H1 (cell line): ENCODE measurements at regions not wholly inside any gene's neighbourhood (a gene's known extent, or its start where the extent isn't known, plus 50 kb on each side); places are given as distances from the start of the nearest gene placed in this dataset.

ENCODE experiments used
- CTCF ChIP-seq, 3 experiments: IDR thresholded peaks; 1 replicate in 2 of 3; 2 replicates in 1 of 3; pipeline versions ENCODE4 v1.5.1 to v1.6.1; 2011; ENCODE audit warnings: low read length in 3 of 3, mild to moderate bottlenecking in 3 of 3, inconsistent platforms in 2 of 3, low read depth in 1 of 3, moderate library complexity in 1 of 3; ENCODE audit not compliant: insufficient read depth in 1 of 3; ENCODE audit errors: control extremely low read depth in 1 of 3
- EZH2 ChIP-seq: fragments of 200-600 bp; sonication (generic); IDR thresholded peaks from 2 replicates; pipeline ENCODE4 v1.7.1; 2012; ENCODE audit warnings: low read depth, mild to moderate bottlenecking, moderate library complexity, low read length, inconsistent platforms; ENCODE audit not compliant: severe bottlenecking
- POLR2A ChIP-seq, 2 experiments: IDR thresholded peaks; 1 replicate in 1 of 2; 2 replicates in 1 of 2; pipeline ENCODE4 v1.6.1; 2011; ENCODE audit warnings: low read depth in 2 of 2, low read length in 2 of 2, mild to moderate bottlenecking in 2 of 2; ENCODE audit errors: control extremely low read depth in 1 of 2
- RAD21 ChIP-seq, 2 experiments: IDR thresholded peaks in 1 of 2; conservative IDR thresholded peaks in 1 of 2; 2 replicates each; pipeline ENCODE4 v1.6.1; 2011; ENCODE audit warnings: low read depth in 2 of 2, low read length in 2 of 2, improper control_type of control experiment in 1 of 2, inconsistent platforms in 1 of 2, mild to moderate bottlenecking in 1 of 2, moderate library complexity in 1 of 2
- YY1 ChIP-seq: IDR thresholded peaks from 2 replicates; pipeline ENCODE4 v1.6.1; 2011; ENCODE audit warnings: low read depth, mild to moderate bottlenecking, low read length
- ZNF274 ChIP-seq: IDR thresholded peaks from 2 replicates; pipeline ENCODE4 v1.7.0; 2012; ENCODE audit warnings: low read length, borderline replicate concordance; ENCODE audit errors: extremely low read depth
- TF ChIP-seq, protein P1 (sequence below): IDR thresholded peaks from 2 replicates; pipeline ENCODE4 v1.6.1; 2011; ENCODE audit warnings: low read length, improper control_type of control experiment

DNA sequence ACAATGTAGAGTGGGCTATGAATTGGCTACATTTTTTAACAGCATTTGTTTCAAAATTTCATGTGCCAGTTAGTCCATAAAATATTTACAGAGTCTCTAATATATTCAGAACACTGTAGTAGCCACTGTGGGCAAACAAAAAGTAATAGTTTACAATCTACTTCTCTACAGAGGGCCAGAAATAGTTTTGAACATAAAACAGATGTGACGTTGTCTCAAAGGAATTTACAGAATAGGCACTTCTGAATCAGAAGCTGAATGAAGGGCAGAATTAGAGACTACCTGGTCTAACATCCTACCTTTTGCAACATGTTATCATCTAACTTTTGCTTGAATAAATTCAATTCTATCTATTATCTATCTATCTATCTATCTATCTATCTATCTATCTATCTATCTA, 811.9 kb upstream of the EPHA5 start:
- TF ChIP-seq CTCF (IDR thresholded peaks at IDR 0.05; ENCODE audit: control extremely low read depth in 1 of 3, insufficient read depth in 1 of 3, low read depth in 1 of 3, low read length in 3 of 3) = no peak
- no peak for TF ChIP-seq YY1
- TF ChIP-seq, protein P1, sequence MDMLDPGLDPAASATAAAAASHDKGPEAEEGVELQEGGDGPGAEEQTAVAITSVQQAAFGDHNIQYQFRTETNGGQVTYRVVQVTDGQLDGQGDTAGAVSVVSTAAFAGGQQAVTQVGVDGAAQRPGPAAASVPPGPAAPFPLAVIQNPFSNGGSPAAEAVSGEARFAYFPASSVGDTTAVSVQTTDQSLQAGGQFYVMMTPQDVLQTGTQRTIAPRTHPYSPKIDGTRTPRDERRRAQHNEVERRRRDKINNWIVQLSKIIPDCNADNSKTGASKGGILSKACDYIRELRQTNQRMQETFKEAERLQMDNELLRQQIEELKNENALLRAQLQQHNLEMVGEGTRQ = no peak
- no peak for TF ChIP-seq POLR2A (IDR thresholded peaks at IDR 0.05; ENCODE audit: control extremely low read depth in 1 of 2, low read depth in 2 of 2, low read length in 2 of 2)
- no peak for TF ChIP-seq RAD21 (IDR thresholded peaks at IDR 0.05 in 1 of 2, conservative IDR thresholded peaks at IDR 0.05 in 1 of 2; ENCODE audit: low read depth in 2 of 2, low read length in 2 of 2)
- TF ChIP-seq ZNF274 = no peak
- TF ChIP-seq EZH2 = no peak
